Activated CD8-positive, alpha-beta memory T cell treated with anti-CD3 and anti-CD28 coated beads, Interleukin-2, amount 10 ng/mL, durations not matched to agents 7 days and 5 days (primary cell): ENCODE measurements at regions not wholly inside any gene's neighbourhood (a gene's known extent, or its start where the extent isn't known, plus 50 kb on each side); places are given as distances from the start of the nearest gene placed in this dataset.
"Not testable (repeated sequence)": the region's sequence is repeated elsewhere in the genome, so short reads cannot be mapped to it uniquely, and the experiment has no call there.

Source experiments
- ATAC-seq: fragments of 150-1000 bp; cut with Tn5 transposase; one replicate; pipeline ENCODE4 v1.10.0; 2021; ENCODE audit warnings: moderate library complexity
- CTCF ChIA-PET: fragments of 350-600 bp; sonication (Branson Sonifier 250); formaldehyde crosslinking; loops from one replicate; lab custom pipeline; 2021; ENCODE audit warnings: antibody characterized with exemption; lab: Charles Lee
- DNase-seq: peaks from one replicate; pipeline ENCODE4 v3.0.0-alpha.2; 2020
- H3K27ac Mint-ChIP-seq: one replicate; pipeline ENCODE4 v1.8.0; 2021; ENCODE audit warnings: mild to moderate bottlenecking, mixed read lengths
- H3K27me3 Mint-ChIP-seq: one replicate; pipeline ENCODE4 v1.8.0; 2021; ENCODE audit warnings: mixed read lengths
- H3K36me3 Mint-ChIP-seq: one replicate; pipeline ENCODE4 v1.8.0; 2021; ENCODE audit warnings: mild to moderate bottlenecking, mixed read lengths
- H3K4me1 Mint-ChIP-seq: one replicate; pipeline ENCODE4 v1.8.0; 2021; ENCODE audit warnings: mixed read lengths
- H3K4me3 Mint-ChIP-seq: one replicate; pipeline ENCODE4 v1.8.0; 2021; ENCODE audit warnings: mild to moderate bottlenecking, moderate library complexity, mixed read lengths
- H3K9me3 Mint-ChIP-seq: one replicate; pipeline ENCODE4 v1.8.0; 2022; ENCODE audit warnings: low read depth, mixed read lengths

- peaks cover 2% of the 10 kb centered on the region for H3K27me3 Mint-ChIP-seq
- no peak overlapping the region for H3K4me3 Mint-ChIP-seq
- no peaks in the 10 kb centered on the region for H3K36me3 Mint-ChIP-seq
- ATAC-seq = peak; percentile 42
- H3K27ac Mint-ChIP-seq = no peak overlapping the region
- CTCF ChIA-PET = interaction anchor here (0.6 to 1.8 kb wide), 18 partner anchors 11 to 680 kb away, joined by 3 to 9 read pairs (median 3); no protein-coding TSS in a partner anchor
- no peak for DNase-seq
- no peaks in the 10 kb centered on the region for H3K9me3 Mint-ChIP-seq
- H3K4me1 Mint-ChIP-seq = no peaks in the 10 kb centered on the region
Measured at GRCh38 chr2:224650815-224651439, 65.2 kb downstream of the CCDC195 start.

GRCh38 chr2:224647684-224648083 lies 62.5 kb upstream of the CUL3 start:
- not testable (repeated sequence) for H3K4me3 Mint-ChIP-seq, H3K9me3 Mint-ChIP-seq, H3K27ac Mint-ChIP-seq, H3K36me3 Mint-ChIP-seq, H3K27me3 Mint-ChIP-seq, H3K4me1 Mint-ChIP-seq, ATAC-seq, DNase-seq
- CTCF ChIA-PET = interaction anchor here (1.5 to 3.4 kb wide), 3 partner anchors 8 to 288 kb away, joined by 4 to 15 read pairs (median 6); no protein-coding TSS in a partner anchor

GRCh38 chr2:224646242-224646846 lies 61.2 kb upstream of the CUL3 start:
- no peak overlapping the region for H3K27ac Mint-ChIP-seq
- H3K27me3 Mint-ChIP-seq = peaks cover 2% of the 10 kb centered on the region
- DNase-seq (no peak), ATAC-seq (no peak)
- H3K36me3 Mint-ChIP-seq = no peaks in the 10 kb centered on the region
- H3K4me1 Mint-ChIP-seq = no peaks in the 10 kb centered on the region
- CTCF ChIA-PET = interaction anchor here (1.0 to 3.4 kb wide), 4 partner anchors 10 to 286 kb away, joined by 4 to 15 read pairs (median 6); no protein-coding TSS in a partner anchor
- no peaks in the 10 kb centered on the region for H3K9me3 Mint-ChIP-seq
- H3K4me3 Mint-ChIP-seq = no peak overlapping the region

GRCh38 chr2:224645722-224646121 lies 60.6 kb upstream of the CUL3 start:
- ATAC-seq (no peak), DNase-seq (no peak)
- no peaks in the 10 kb centered on the region for H3K9me3 Mint-ChIP-seq
- H3K4me1 Mint-ChIP-seq = no peaks in the 10 kb centered on the region
- CTCF ChIA-PET = interaction anchor here (1.0 to 3.4 kb wide), 4 partner anchors 11 to 286 kb away, joined by 3 to 15 read pairs (median 6); no protein-coding TSS in a partner anchor
- no peaks in the 10 kb centered on the region for H3K36me3 Mint-ChIP-seq
- no peak overlapping the region for H3K4me3 Mint-ChIP-seq
- no peaks in the 10 kb centered on the region for H3K27me3 Mint-ChIP-seq
- no peak overlapping the region for H3K27ac Mint-ChIP-seq

- Mint-ChIP-seq H3K36me3 (no peaks in the 10 kb centered on the region), H3K9me3 (no peaks in the 10 kb centered on the region), H3K27ac (no peak overlapping the region), H3K4me1 (no peaks in the 10 kb centered on the region), H3K4me3 (no peak overlapping the region), H3K27me3 (no peaks in the 10 kb centered on the region)
- CTCF ChIA-PET = no interaction called here
- ATAC-seq (no peak), DNase-seq (no peak)
Measured at GRCh38 chr2:224640679-224641078, 55.5 kb upstream of the CUL3 start.

DNA sequence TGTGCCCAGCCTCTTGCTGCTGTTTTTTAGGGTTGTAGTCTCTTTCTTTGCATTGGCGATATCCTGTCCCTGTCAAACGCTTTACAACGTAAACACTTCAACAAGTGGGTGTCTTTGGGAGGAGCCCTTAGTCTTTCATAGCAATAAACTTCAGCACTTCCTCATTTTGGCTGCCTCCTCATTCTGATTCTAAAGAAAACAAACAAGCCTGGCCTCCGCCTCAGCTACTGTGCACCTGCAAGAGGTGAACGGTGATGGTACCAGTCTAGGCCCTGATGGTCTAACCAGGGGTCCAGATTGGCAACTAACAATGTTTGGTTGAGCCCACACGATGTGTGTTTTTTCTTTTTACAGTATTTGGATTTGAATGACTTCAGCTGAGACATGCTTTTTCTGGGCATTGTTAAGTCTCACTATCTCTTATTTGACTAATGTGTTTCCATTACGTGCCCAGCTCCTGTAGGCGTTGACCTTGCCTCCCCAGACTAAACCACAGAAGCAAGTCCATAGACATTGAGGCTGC lies 53.2 kb upstream of the CUL3 start:
- CTCF ChIA-PET = no interaction called here
- H3K9me3 Mint-ChIP-seq = no peaks in the 10 kb centered on the region
- H3K36me3 Mint-ChIP-seq = no peaks in the 10 kb centered on the region
- ATAC-seq (no peak), DNase-seq (no peak)
- H3K27ac Mint-ChIP-seq = no peak overlapping the region
- H3K27me3 Mint-ChIP-seq = no peaks in the 10 kb centered on the region
- H3K4me3 Mint-ChIP-seq = no peak overlapping the region
- no peaks in the 10 kb centered on the region for H3K4me1 Mint-ChIP-seq
